Smooth muscle cell (in vitro differentiated cells): ENCODE measurements at regions not wholly inside any gene's neighbourhood (a gene's known extent, or its start where the extent isn't known, plus 50 kb on each side); places are given as distances from the start of the nearest gene placed in this dataset.

Source experiments
- DNase-seq: peaks from one replicate; lab custom pipeline; 2025; ENCODE audit not compliant: unreplicated experiment; lab: John Stamatoyannopoulos, UW
- H2AFZ ChIP-seq: fragments of 200-600 bp; sonication (generic); 2 replicates; pipeline ENCODE4 v1.6.0; 2016; ENCODE audit warnings: antibody characterized with exemption, low read depth, mild to moderate bottlenecking
- H3F3A ChIP-seq: fragments of 200-600 bp; sonication (generic); 2 replicates; pipeline ENCODE4 v1.6.0; 2017; ENCODE audit warnings: antibody characterized with exemption, low read depth
- H3K27ac ChIP-seq: fragments of 200-600 bp; sonication (generic); 2 replicates; pipeline ENCODE4 v1.5.1; 2016; ENCODE audit warnings: low read depth, mild to moderate bottlenecking
- H3K27me3 ChIP-seq: fragments of 200-600 bp; sonication (generic); 2 replicates; pipeline ENCODE4 v1.6.1; 2016; ENCODE audit warnings: low read depth, mild to moderate bottlenecking
- H3K36me3 ChIP-seq: fragments of 200-600 bp; sonication (generic); 2 replicates; pipeline ENCODE4 v1.5.1; 2016; ENCODE audit warnings: low read depth
- H3K4me1 ChIP-seq: fragments of 200-600 bp; sonication (generic); 2 replicates; pipeline ENCODE4 v1.5.1; 2016; ENCODE audit warnings: low read depth
- H3K4me2 ChIP-seq: fragments of 200-600 bp; sonication (generic); 2 replicates; pipeline ENCODE4 v1.6.0; 2016; ENCODE audit warnings: mild to moderate bottlenecking
- H3K4me3 ChIP-seq: fragments of 200-600 bp; sonication (generic); 2 replicates; pipeline ENCODE4 v1.5.1; 2016; ENCODE audit warnings: mild to moderate bottlenecking
- H3K79me2 ChIP-seq: fragments of 200-600 bp; sonication (generic); 2 replicates; pipeline ENCODE4 v1.6.0; 2016; ENCODE audit warnings: low read depth, mild to moderate bottlenecking
- H3K9ac ChIP-seq: fragments of 200-600 bp; sonication (generic); 2 replicates; pipeline ENCODE4 v1.6.0; 2016; ENCODE audit warnings: low read depth
- H3K9me3 ChIP-seq: fragments of 200-600 bp; sonication (generic); replicated peaks from 2 replicates; pipeline ENCODE4 v1.5.1; 2016; ENCODE audit warnings: low read depth
- H4K20me1 ChIP-seq: fragments of 200-600 bp; sonication (generic); 2 replicates; pipeline ENCODE4 v1.6.0; 2016; ENCODE audit warnings: low read depth
- WGBS: methylation state at CpG from one replicate; pipeline ENCODE4 v1.1.7; 2016; ENCODE audit warnings: low lambda C conversion rate; 5-methylcytosine and 5-hydroxymethylcytosine counted together
- TF ChIP-seq, protein P1 (sequence below): fragments of 200-600 bp; sonication (generic); IDR thresholded peaks from 2 replicates; pipeline ENCODE4 v1.5.1; 2017; ENCODE audit warnings: borderline replicate concordance, mild to moderate bottlenecking, antibody characterized with exemption; ENCODE audit not compliant: insufficient read depth, poor library complexity, severe bottlenecking

DNA sequence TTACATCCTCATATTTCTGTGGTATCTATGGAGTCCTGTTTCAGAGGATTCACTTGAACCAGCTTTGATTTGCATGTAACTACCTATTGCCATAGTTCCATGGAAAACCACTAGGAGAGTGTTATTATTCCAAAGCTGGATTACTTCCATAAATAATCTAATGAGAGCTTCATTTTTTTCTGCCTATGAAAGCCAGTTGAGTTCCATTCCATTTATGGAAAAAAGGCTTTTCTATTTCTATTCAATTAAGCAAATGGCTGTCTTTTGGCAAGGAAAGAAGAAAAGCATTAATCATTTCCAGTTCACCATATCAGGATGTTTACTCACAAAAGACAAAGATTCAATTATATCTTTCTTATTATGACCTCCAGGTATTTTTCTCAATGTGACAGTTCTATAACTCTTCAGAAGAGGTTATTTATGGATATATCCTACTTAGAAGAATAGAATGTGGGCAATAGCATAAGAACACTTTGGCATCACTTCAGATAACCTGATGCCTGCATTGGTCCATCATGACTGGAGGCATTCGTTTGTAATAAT lies 259.9 kb upstream of the ZPLD1 start:
- no peaks in the 10 kb centered on the region for H3K9me3 ChIP-seq
- H3F3A ChIP-seq: peaks cover 10% of the 10 kb centered on the region
- no peak for DNase-seq
- WGBS: 92% methylated on average over 1 of the region's 1 CpG
- peak overlapping the region; percentile 57 for H3K9ac ChIP-seq
- peaks cover 6% of the 10 kb centered on the region for H3K4me1 ChIP-seq
- H3K36me3 ChIP-seq: no peaks in the 10 kb centered on the region
- H2AFZ ChIP-seq: peak overlapping the region; percentile 2
- peak overlapping the region; percentile 72 for H3K4me2 ChIP-seq
- H3K4me3 ChIP-seq: no peak overlapping the region
- peak overlapping the region; percentile 93 for H3K27ac ChIP-seq
- no peaks in the 10 kb centered on the region for H4K20me1 ChIP-seq
- no peaks in the 10 kb centered on the region for H3K27me3 ChIP-seq
- TF ChIP-seq, protein P1, sequence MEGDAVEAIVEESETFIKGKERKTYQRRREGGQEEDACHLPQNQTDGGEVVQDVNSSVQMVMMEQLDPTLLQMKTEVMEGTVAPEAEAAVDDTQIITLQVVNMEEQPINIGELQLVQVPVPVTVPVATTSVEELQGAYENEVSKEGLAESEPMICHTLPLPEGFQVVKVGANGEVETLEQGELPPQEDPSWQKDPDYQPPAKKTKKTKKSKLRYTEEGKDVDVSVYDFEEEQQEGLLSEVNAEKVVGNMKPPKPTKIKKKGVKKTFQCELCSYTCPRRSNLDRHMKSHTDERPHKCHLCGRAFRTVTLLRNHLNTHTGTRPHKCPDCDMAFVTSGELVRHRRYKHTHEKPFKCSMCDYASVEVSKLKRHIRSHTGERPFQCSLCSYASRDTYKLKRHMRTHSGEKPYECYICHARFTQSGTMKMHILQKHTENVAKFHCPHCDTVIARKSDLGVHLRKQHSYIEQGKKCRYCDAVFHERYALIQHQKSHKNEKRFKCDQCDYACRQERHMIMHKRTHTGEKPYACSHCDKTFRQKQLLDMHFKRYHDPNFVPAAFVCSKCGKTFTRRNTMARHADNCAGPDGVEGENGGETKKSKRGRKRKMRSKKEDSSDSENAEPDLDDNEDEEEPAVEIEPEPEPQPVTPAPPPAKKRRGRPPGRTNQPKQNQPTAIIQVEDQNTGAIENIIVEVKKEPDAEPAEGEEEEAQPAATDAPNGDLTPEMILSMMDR: no peak
- H3K79me2 ChIP-seq: no peaks in the 10 kb centered on the region

DNA sequence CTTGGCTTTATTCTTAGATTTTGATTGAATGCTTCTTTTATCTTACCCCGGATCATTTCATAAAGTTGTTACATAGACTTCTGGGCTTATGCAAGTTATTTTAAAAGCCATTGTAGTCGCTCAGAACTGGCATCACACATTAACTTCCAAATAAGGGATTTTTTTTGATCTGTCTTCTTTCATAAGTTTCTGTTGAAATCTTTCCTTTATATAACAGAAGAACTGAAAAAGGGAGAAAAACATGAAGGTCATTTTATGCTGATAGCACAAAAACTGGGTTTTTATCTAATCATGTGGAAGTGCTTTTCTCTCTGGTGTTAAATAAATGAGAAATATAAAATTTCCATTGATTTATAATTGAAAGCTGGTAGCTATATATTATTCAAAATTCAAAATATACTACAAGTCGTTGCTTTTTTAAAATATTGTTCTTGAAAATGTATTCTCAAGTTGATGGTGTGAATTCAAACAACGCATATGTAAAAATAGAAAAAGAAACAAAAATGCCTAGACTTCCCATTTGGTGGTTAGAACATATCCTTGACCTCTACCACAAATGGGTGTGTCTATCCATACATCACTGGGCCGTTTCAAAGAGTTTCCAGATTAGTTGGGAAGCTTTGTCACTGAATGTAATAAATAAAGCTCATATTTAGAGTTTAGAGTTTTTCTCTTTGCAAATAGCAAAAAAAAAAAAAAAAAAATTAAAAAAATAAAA lies 258.3 kb upstream of the ZPLD1 start:
- Histone ChIP-seq H3K36me3 (no peaks in the 10 kb centered on the region), H3K4me1 (peaks cover 19% of the 10 kb centered on the region), H3K27me3 (no peaks in the 10 kb centered on the region), H3K79me2 (no peaks in the 10 kb centered on the region), H3K4me2 (no peak overlapping the region), H3K4me3 (no peak overlapping the region), H3K27ac (peak overlapping the region; percentile 24), H3F3A (peaks cover 19% of the 10 kb centered on the region), H3K9me3 (no peaks in the 10 kb centered on the region), H4K20me1 (no peaks in the 10 kb centered on the region), H2AFZ (no peak overlapping the region), H3K9ac (no peak overlapping the region)
- TF ChIP-seq, protein P1: no peak
- WGBS: 85% methylated on average over 5 of the region's 5 CpGs
- DNase-seq: no peak

DNA sequence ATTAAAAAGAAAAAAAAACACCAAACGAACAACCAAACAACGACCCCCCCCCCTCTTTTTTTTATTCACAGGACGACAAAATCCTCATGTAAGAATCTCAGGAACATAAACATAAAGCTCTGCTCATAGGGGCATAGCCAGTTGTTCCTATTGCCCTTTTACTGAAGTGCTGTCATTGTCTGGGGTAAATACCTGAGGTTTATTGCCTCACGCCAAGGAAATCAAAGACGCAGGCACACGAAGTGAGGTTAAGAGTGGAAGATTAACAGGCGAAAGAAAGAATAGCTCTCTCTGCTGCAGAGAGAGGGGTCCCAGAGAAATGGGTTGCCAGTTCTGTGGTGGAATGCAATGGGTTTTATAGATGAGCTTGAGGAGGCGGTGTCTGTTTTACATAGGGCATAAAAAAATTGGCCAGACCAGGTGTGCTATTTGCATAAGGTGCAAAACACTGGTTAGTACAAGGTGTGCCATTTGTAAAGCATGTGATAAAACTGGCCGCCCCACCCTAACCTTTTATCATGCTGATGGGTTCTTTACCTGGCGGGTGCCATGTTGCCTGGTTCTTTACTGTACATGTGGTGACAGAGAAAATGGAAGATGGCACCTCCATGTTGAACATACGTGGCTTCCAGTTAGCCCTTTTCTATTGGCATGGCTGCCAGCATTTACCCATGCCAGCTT lies 257.6 kb upstream of the ZPLD1 start:
- Histone ChIP-seq H3K27me3 (no peaks in the 10 kb centered on the region), H3K9me3 (no peaks in the 10 kb centered on the region), H3K27ac (no peak overlapping the region), H2AFZ (no peak overlapping the region), H3K4me2 (no peak overlapping the region), H3K4me1 (peaks cover 24% of the 10 kb centered on the region), H3K9ac (no peak overlapping the region), H3K36me3 (no peaks in the 10 kb centered on the region), H4K20me1 (no peaks in the 10 kb centered on the region), H3K4me3 (no peak overlapping the region), H3K79me2 (no peaks in the 10 kb centered on the region), H3F3A (peaks cover 20% of the 10 kb centered on the region)
- TF ChIP-seq, protein P1: no peak
- DNase-seq: no peak
- 80% methylated on average over 11 of the region's 11 CpGs for WGBS
